ENCODE measurements at regions not wholly inside any gene's neighbourhood (a gene's known extent, or its start where the extent isn't known, plus 50 kb on each side); places are given as distances from the start of the nearest gene placed in this dataset.
A peak's percentile ranks its signal among the peaks of the same experiment; 100 is the strongest.

DNA sequence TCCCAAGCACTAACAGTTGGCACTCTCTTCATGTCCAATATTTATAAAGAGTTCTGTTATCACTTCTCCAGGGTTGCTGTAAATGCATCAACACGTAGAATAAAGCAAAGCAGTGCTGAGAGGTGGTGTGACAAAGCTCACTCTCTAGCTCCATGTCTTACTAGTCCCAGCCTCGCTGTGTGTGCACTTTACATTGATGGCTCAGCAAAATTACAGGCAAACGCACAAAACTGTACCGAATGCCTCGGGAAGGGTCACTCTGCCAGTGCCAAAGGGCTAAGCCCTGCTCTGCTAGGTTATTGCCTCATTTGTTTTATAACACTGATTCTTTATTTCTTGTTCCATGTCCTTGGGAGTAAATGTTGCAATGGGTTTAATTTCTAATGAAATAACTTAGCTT is 1005.9 kb upstream of the WWC1 start:
- H3K4me1 ChIP-seq: no peaks in the 10 kb centered on the region
- ATAC-seq (peak in 3 of 4 donors; percentile 64 to 74 (median 67)), DNase-seq (no peak)
- H3K4me3 ChIP-seq: no peak overlapping the region
- no peaks in the 10 kb centered on the region for H3K27me3 ChIP-seq
- H3K36me3 ChIP-seq: no peaks in the 10 kb centered on the region
- no peak for TF ChIP-seq POLR2A (IDR thresholded peaks at IDR 0.05)
- TF ChIP-seq, protein P1, sequence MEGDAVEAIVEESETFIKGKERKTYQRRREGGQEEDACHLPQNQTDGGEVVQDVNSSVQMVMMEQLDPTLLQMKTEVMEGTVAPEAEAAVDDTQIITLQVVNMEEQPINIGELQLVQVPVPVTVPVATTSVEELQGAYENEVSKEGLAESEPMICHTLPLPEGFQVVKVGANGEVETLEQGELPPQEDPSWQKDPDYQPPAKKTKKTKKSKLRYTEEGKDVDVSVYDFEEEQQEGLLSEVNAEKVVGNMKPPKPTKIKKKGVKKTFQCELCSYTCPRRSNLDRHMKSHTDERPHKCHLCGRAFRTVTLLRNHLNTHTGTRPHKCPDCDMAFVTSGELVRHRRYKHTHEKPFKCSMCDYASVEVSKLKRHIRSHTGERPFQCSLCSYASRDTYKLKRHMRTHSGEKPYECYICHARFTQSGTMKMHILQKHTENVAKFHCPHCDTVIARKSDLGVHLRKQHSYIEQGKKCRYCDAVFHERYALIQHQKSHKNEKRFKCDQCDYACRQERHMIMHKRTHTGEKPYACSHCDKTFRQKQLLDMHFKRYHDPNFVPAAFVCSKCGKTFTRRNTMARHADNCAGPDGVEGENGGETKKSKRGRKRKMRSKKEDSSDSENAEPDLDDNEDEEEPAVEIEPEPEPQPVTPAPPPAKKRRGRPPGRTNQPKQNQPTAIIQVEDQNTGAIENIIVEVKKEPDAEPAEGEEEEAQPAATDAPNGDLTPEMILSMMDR (IDR thresholded peaks at IDR 0.05): no peak
- WGBS (ENCODE audit: insufficient coverage, low coverage, low lambda C conversion rate, missing lambda C conversion rate): 26% methylated on average over 5 of the region's 5 CpGs
- intact Hi-C loops (cut with DNase I): no loop called here
- no peak overlapping the region for H3K27ac ChIP-seq
- H3K9me3 ChIP-seq: no peaks in the 10 kb centered on the region

DNA sequence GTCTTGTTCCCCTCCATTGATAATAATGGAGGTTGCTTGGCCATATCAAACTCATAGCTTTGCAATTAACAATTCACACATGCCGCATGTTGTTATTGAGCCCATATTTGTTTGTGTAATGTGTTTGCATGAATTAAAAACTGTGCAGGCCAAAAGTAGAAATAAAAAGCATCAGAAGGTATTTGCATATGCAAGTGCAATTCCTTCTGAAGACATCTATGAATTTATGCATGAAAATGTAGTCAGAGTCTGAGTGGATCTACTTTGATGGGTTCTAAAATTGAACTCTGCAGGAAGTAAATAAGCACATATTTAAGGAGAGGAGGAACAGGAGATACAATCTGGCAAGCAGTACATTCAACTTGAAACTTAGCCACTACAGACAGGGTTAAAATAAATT is 1004.6 kb upstream of the WWC1 start:
- intact Hi-C loops (cut with DNase I): no loop called here
- DNase-seq: no peak
- no peak for ATAC-seq
- Histone ChIP-seq H3K27ac (no peak overlapping the region), H3K27me3 (no peaks in the 10 kb centered on the region), H3K4me3 (no peak overlapping the region), H3K4me1 (no peaks in the 10 kb centered on the region), H3K36me3 (no peaks in the 10 kb centered on the region), H3K9me3 (no peaks in the 10 kb centered on the region)
- TF ChIP-seq, protein P1 (IDR thresholded peaks at IDR 0.05): no peak
- TF ChIP-seq POLR2A (IDR thresholded peaks at IDR 0.05): no peak
- WGBS (ENCODE audit: insufficient coverage, low coverage, low lambda C conversion rate, missing lambda C conversion rate): 84% methylated on average over 1 of the region's 1 CpG

DNA sequence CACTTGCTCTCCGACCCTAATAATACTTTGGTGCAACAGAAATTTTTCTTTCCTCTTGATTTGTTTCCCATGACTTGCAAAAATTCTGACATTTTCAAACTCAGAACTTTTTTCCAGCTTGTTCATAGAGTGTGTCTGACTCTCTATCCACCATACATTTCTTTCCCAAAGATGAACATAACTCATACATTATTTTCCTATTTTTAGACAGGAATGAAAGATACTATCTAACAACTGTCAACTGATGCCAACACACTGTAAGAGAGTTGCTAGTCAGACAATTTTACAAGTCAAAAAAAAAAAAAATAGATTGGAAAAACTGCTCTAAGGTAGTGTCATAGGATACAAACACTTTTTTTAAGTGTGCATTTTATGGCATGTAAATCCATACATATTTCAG is 1001.0 kb upstream of the WWC1 start:
- Histone ChIP-seq H3K36me3 (no peaks in the 10 kb centered on the region), H3K9me3 (no peaks in the 10 kb centered on the region), H3K27me3 (no peaks in the 10 kb centered on the region), H3K4me3 (no peak overlapping the region), H3K4me1 (no peaks in the 10 kb centered on the region), H3K27ac (no peak overlapping the region)
- DNase-seq: no peak
- WGBS (ENCODE audit: insufficient coverage, low coverage, low lambda C conversion rate, missing lambda C conversion rate): 75% methylated on average over 1 of the region's 1 CpG
- no peak for TF ChIP-seq POLR2A (IDR thresholded peaks at IDR 0.05)
- TF ChIP-seq, protein P1 (IDR thresholded peaks at IDR 0.05): no peak
- no peak for ATAC-seq
- intact Hi-C loops (cut with DNase I): no loop called here

DNA sequence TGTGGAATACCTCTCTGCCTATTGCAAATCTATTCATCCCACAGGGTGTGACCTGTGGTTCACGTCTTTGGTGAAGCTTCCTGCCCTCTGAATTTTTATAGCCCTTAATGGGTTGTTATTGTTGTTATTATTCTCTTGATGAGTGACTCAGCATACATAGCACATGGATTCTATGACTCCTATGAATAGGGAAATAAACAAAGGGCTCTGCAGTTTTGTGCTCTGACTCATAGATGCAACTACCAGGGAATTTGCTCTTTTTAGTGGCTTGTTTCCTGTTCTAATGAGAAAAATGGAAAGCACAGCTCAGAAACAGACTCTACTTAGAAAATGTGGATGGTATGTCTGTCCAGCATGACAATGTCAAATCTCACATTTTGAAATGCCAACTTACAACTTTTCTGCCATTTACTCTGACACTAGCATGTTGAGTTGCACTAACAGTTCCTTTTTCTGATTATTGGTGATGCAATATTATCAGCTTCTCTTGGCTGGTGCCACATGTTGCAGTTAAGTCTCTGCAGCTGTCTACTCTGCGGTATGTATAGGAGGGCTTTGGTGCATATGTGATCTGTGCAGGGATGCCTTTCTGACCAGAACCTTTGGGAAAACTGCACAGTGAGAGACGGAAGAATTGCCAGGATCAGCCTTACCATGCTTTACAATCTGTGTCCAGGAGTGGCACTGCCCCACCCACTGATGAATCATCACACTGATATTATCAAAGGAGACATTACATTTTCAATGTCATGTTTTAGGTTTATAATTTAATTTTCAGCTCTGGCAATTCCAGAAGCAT is 996.4 kb upstream of the WWC1 start:
- Histone ChIP-seq H3K4me1 (no peaks in the 10 kb centered on the region), H3K4me3 (no peak overlapping the region), H3K9me3 (no peaks in the 10 kb centered on the region), H3K36me3 (no peaks in the 10 kb centered on the region), H3K27ac (no peak overlapping the region), H3K27me3 (no peaks in the 10 kb centered on the region)
- ATAC-seq: peak in 1 of 4 donors; percentile 75
- intact Hi-C loops (cut with DNase I): no loop called here
- DNase-seq: no peak
- WGBS (ENCODE audit: insufficient coverage, low coverage, low lambda C conversion rate, missing lambda C conversion rate): 49% methylated on average over 2 of the region's 3 CpGs
- no peak for TF ChIP-seq POLR2A (IDR thresholded peaks at IDR 0.05)
- TF ChIP-seq, protein P1 (IDR thresholded peaks at IDR 0.05): no peak
